WTC11 (cell line): ENCODE measurements at regions not wholly inside any gene's neighbourhood (a gene's known extent, or its start where the extent isn't known, plus 50 kb on each side); places are given as distances from the start of the nearest gene placed in this dataset.

ENCODE experiments used
- ATAC-seq: fragments of 200-7000 bp; cut with Tn5 transposase; 2 replicates; pipeline ENCODE4 v1.10.0; 2021; ENCODE audit warnings: mild to moderate bottlenecking, moderate library complexity
- CTCF ChIA-PET: fragments of 300-600 bp; sonication (Branson Sonifier 250); formaldehyde crosslinking; loops from one replicate; lab custom pipeline; 2021; ENCODE audit warnings: antibody characterized with exemption; lab: Charles Lee
- POLR2A ChIA-PET: fragments of 350-600 bp; sonication (Branson Sonifier 250); formaldehyde crosslinking; loops from one replicate; lab custom pipeline; 2021; ENCODE audit warnings: antibody characterized with exemption; lab: Charles Lee
- DNase-seq: peaks from one replicate; pipeline ENCODE4 v3.0.0; 2021; ENCODE audit warnings: low spot score
- H3K27ac Mint-ChIP-seq: 2 replicates; pipeline ENCODE4 v1.8.0; 2021; ENCODE audit warnings: mixed read lengths
- H3K27me3 Mint-ChIP-seq: 2 replicates; pipeline ENCODE4 v1.8.0; 2021; ENCODE audit warnings: low read depth, mild to moderate bottlenecking, moderate library complexity, mixed read lengths
- H3K36me3 Mint-ChIP-seq: 2 replicates; pipeline ENCODE4 v1.8.0; 2021; ENCODE audit warnings: mixed read lengths
- H3K4me1 Mint-ChIP-seq: 2 replicates; pipeline ENCODE4 v1.8.0; 2022; ENCODE audit warnings: mixed read lengths
- H3K4me3 Mint-ChIP-seq: 2 replicates; pipeline ENCODE4 v1.8.0; 2021; ENCODE audit warnings: mild to moderate bottlenecking, moderate library complexity, mixed read lengths
- H3K9me3 Mint-ChIP-seq: 2 replicates; pipeline ENCODE4 v1.8.0; 2021; ENCODE audit warnings: mixed read lengths
- AFF4 ChIP-seq: sonication (generic); formaldehyde crosslinking; IDR thresholded peaks from 2 replicates; pipeline ENCODE4 v1.8.1; 2023; ENCODE audit warnings: mild to moderate bottlenecking, missing genetic modification reagents, borderline replicate concordance
- CBFB ChIP-seq: sonication (generic); formaldehyde crosslinking; IDR thresholded peaks from 2 replicates; pipeline ENCODE4 v1.8.1; 2022; ENCODE audit warnings: mild to moderate bottlenecking, low read depth, missing genetic modification reagents
- ETV6 ChIP-seq: sonication (generic); formaldehyde crosslinking; IDR thresholded peaks from 2 replicates; pipeline ENCODE4 v1.8.1; 2022; ENCODE audit warnings: mild to moderate bottlenecking, missing genetic modification reagents
- NR1H2 ChIP-seq: sonication (generic); formaldehyde crosslinking; IDR thresholded peaks from 2 replicates; pipeline ENCODE4 v1.9.0; 2021; ENCODE audit warnings: mild to moderate bottlenecking, moderate library complexity, missing genetic modification reagents
- OVOL2 ChIP-seq: fragments of 250-450 bp; sonication (Bioruptor Pico); IDR thresholded peaks from 2 replicates; pipeline ENCODE4 v1.9.0; 2021; ENCODE audit warnings: mild to moderate bottlenecking, borderline replicate concordance
- PRRX2 ChIP-seq: fragments of 250-450 bp; sonication (Bioruptor Pico); IDR thresholded peaks from 2 replicates; pipeline ENCODE4 v1.8.0; 2021; ENCODE audit warnings: mild to moderate bottlenecking
- RORB ChIP-seq: fragments of 250-450 bp; sonication (Bioruptor Pico); IDR thresholded peaks from 2 replicates; pipeline ENCODE4 v1.9.0; 2021; ENCODE audit warnings: mild to moderate bottlenecking
- SP1 ChIP-seq: sonication (generic); formaldehyde crosslinking; conservative IDR thresholded peaks from 2 replicates; pipeline ENCODE4 v1.8.1; 2022; ENCODE audit warnings: missing genetic modification reagents
- TCF7 ChIP-seq: sonication (generic); formaldehyde crosslinking; IDR thresholded peaks from 2 replicates; pipeline ENCODE4 v1.8.0; 2022; ENCODE audit warnings: mild to moderate bottlenecking, low read depth, missing genetic modification reagents, moderate library complexity
- TEAD1 ChIP-seq: sonication (generic); formaldehyde crosslinking; IDR thresholded peaks from 2 replicates; pipeline ENCODE4 v1.8.0; 2022; ENCODE audit warnings: mild to moderate bottlenecking, missing genetic modification reagents
- TEAD4 ChIP-seq: sonication (generic); formaldehyde crosslinking; IDR thresholded peaks from 2 replicates; pipeline ENCODE4 v1.8.0; 2022; ENCODE audit warnings: mild to moderate bottlenecking, missing genetic modification reagents
- TP53 ChIP-seq: sonication (generic); formaldehyde crosslinking; IDR thresholded peaks from 2 replicates; pipeline ENCODE4 v1.8.1; 2023; ENCODE audit warnings: mild to moderate bottlenecking, missing genetic modification reagents
- ZBTB43 ChIP-seq: sonication (generic); formaldehyde crosslinking; IDR thresholded peaks from 2 replicates; pipeline ENCODE4 v1.8.1; 2023; ENCODE audit warnings: mild to moderate bottlenecking, missing genetic modification reagents
- ZMAT4 ChIP-seq: fragments of 250-450 bp; sonication (Bioruptor Pico); IDR thresholded peaks from 2 replicates; pipeline ENCODE4 v1.9.0; 2021; ENCODE audit warnings: mild to moderate bottlenecking
- ZNF425 ChIP-seq: fragments of 250-450 bp; sonication (Bioruptor Pico); conservative IDR thresholded peaks from 2 replicates; pipeline ENCODE4 v1.9.0; 2021; ENCODE audit warnings: mild to moderate bottlenecking
- TF ChIP-seq, protein P1 (sequence below): sonication (generic); formaldehyde crosslinking; IDR thresholded peaks from 2 replicates; pipeline ENCODE4 v1.8.0; 2023; ENCODE audit warnings: mild to moderate bottlenecking, missing genetic modification reagents
- TF ChIP-seq, protein P2 (sequence below): sonication (generic); formaldehyde crosslinking; IDR thresholded peaks from 2 replicates; pipeline ENCODE4 v1.8.0; 2022; ENCODE audit warnings: mild to moderate bottlenecking, missing genetic modification reagents
- TF ChIP-seq, protein P3 (sequence below): sonication (generic); formaldehyde crosslinking; IDR thresholded peaks from 2 replicates; pipeline ENCODE4 v1.8.0; 2023; ENCODE audit warnings: missing genetic modification reagents, mild to moderate bottlenecking, borderline replicate concordance

- ATAC-seq (no peak), DNase-seq (no peak)
- H3K4me3 Mint-ChIP-seq: no peak overlapping the region
- ChIA-PET CTCF (no interaction called here), POLR2A (no interaction called here)
- no peaks in the 10 kb centered on the region for H3K27me3 Mint-ChIP-seq
- no peak for TF ChIP-seq RORB (CRISPR knock-in tag)
- TF ChIP-seq TEAD4 (CRISPR knock-in tag): no peak
- no peak for TF ChIP-seq OVOL2
- no peak for TF ChIP-seq ZMAT4 (CRISPR knock-in tag)
- TF ChIP-seq, protein P1, sequence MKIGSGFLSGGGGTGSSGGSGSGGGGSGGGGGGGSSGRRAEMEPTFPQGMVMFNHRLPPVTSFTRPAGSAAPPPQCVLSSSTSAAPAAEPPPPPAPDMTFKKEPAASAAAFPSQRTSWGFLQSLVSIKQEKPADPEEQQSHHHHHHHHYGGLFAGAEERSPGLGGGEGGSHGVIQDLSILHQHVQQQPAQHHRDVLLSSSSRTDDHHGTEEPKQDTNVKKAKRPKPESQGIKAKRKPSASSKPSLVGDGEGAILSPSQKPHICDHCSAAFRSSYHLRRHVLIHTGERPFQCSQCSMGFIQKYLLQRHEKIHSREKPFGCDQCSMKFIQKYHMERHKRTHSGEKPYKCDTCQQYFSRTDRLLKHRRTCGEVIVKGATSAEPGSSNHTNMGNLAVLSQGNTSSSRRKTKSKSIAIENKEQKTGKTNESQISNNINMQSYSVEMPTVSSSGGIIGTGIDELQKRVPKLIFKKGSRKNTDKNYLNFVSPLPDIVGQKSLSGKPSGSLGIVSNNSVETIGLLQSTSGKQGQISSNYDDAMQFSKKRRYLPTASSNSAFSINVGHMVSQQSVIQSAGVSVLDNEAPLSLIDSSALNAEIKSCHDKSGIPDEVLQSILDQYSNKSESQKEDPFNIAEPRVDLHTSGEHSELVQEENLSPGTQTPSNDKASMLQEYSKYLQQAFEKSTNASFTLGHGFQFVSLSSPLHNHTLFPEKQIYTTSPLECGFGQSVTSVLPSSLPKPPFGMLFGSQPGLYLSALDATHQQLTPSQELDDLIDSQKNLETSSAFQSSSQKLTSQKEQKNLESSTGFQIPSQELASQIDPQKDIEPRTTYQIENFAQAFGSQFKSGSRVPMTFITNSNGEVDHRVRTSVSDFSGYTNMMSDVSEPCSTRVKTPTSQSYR (CRISPR knock-in tag): no peak
- no peak for TF ChIP-seq TEAD1
- no peak for TF ChIP-seq SP1
- no peak for TF ChIP-seq ZNF425 (CRISPR knock-in tag)
- TF ChIP-seq ETV6 (CRISPR knock-in tag): no peak
- no peak for TF ChIP-seq CBFB (CRISPR knock-in tag)
- TF ChIP-seq NR1H2: no peak
- TF ChIP-seq, protein P2, sequence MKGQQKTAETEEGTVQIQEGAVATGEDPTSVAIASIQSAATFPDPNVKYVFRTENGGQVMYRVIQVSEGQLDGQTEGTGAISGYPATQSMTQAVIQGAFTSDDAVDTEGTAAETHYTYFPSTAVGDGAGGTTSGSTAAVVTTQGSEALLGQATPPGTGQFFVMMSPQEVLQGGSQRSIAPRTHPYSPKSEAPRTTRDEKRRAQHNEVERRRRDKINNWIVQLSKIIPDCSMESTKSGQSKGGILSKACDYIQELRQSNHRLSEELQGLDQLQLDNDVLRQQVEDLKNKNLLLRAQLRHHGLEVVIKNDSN (CRISPR knock-in tag): no peak
- no peak for TF ChIP-seq TCF7 (CRISPR knock-in tag)
- TF ChIP-seq ZBTB43: no peak
- no peak for TF ChIP-seq AFF4 (CRISPR knock-in tag)
- TF ChIP-seq PRRX2 (CRISPR knock-in tag): no peak
- TF ChIP-seq, protein P3, sequence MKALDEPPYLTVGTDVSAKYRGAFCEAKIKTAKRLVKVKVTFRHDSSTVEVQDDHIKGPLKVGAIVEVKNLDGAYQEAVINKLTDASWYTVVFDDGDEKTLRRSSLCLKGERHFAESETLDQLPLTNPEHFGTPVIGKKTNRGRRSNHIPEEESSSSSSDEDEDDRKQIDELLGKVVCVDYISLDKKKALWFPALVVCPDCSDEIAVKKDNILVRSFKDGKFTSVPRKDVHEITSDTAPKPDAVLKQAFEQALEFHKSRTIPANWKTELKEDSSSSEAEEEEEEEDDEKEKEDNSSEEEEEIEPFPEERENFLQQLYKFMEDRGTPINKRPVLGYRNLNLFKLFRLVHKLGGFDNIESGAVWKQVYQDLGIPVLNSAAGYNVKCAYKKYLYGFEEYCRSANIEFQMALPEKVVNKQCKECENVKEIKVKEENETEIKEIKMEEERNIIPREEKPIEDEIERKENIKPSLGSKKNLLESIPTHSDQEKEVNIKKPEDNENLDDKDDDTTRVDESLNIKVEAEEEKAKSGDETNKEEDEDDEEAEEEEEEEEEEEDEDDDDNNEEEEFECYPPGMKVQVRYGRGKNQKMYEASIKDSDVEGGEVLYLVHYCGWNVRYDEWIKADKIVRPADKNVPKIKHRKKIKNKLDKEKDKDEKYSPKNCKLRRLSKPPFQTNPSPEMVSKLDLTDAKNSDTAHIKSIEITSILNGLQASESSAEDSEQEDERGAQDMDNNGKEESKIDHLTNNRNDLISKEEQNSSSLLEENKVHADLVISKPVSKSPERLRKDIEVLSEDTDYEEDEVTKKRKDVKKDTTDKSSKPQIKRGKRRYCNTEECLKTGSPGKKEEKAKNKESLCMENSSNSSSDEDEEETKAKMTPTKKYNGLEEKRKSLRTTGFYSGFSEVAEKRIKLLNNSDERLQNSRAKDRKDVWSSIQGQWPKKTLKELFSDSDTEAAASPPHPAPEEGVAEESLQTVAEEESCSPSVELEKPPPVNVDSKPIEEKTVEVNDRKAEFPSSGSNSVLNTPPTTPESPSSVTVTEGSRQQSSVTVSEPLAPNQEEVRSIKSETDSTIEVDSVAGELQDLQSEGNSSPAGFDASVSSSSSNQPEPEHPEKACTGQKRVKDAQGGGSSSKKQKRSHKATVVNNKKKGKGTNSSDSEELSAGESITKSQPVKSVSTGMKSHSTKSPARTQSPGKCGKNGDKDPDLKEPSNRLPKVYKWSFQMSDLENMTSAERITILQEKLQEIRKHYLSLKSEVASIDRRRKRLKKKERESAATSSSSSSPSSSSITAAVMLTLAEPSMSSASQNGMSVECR (CRISPR knock-in tag): no peak
- TF ChIP-seq TP53 (CRISPR knock-in tag): no peak
- H3K36me3 Mint-ChIP-seq: no peaks in the 10 kb centered on the region
- peaks cover 9% of the 10 kb centered on the region for H3K4me1 Mint-ChIP-seq
- peaks cover 13% of the 10 kb centered on the region for H3K9me3 Mint-ChIP-seq
- H3K27ac Mint-ChIP-seq: no peak overlapping the region
These were observed 1027.7 kb upstream of the ZEB2 start for GRCh38 chr2:145547620-145548019.
